IMR-90 (cell line): ENCODE measurements at regions not wholly inside any gene's neighbourhood (a gene's known extent, or its start where the extent isn't known, plus 50 kb on each side); places are given as distances from the start of the nearest gene placed in this dataset.

Experiments used
- ATAC-seq: fragments of 200-7000 bp; cut with Tn5 transposase; 2 replicates; pipeline ENCODE4 v1.9.1; 2020; ENCODE audit warnings: low read depth, mild to moderate bottlenecking, moderate library complexity
- BruUV-seq: library from RNA; stranded (reverse); fragments of 400-500 nt; replicated peaks from 2 replicates; lab custom pipeline; 2021; lab: Mats Ljungman, UMichigan
- CTCF ChIA-PET: fragments of 300-600 bp; formaldehyde crosslinking; extraction: SDS; loops from one replicate; lab custom pipeline; 2021; ENCODE audit warnings: antibody characterized with exemption; lab: Yijun Ruan, JAX
- POLR2A ChIA-PET: fragments of 300-600 bp; sonication (Branson Sonifier 250); formaldehyde crosslinking; loops from one replicate; lab custom pipeline; 2022; ENCODE audit warnings: antibody characterized with exemption; ENCODE audit not compliant: unreplicated experiment; lab: Charles Lee
- DNase-seq: peaks from one replicate; pipeline ENCODE4 v3.0.0; 2013
- H2AFZ ChIP-seq: replicated peaks from 2 replicates; pipeline ENCODE3; 2013; ENCODE audit warnings: low read length, mild to moderate bottlenecking; ENCODE audit not compliant: poor library complexity
- H2AK5ac ChIP-seq: 2 replicates; pipeline ENCODE4 v1.6.1; 2013; ENCODE audit warnings: low read depth, low read length, inconsistent platforms
- H2AK9ac ChIP-seq: replicated peaks from 2 replicates; pipeline ENCODE3; 2013; ENCODE audit warnings: mild to moderate bottlenecking, low read depth, low read length, moderate library complexity; ENCODE audit not compliant: poor library complexity
- H2BK120ac ChIP-seq: 2 replicates; pipeline ENCODE4 v1.6.1; 2013; ENCODE audit warnings: low read depth, low read length, inconsistent platforms
- H2BK15ac ChIP-seq: 3 replicates; pipeline ENCODE4 v1.6.1; 2013; ENCODE audit warnings: low read depth, low read length, inconsistent platforms
- H2BK20ac ChIP-seq: 2 replicates; pipeline ENCODE4 v1.6.1; 2013; ENCODE audit warnings: low read depth, mild to moderate bottlenecking, inconsistent platforms, low read length, moderate library complexity
- H2BK5ac ChIP-seq: 2 replicates; pipeline ENCODE4 v1.6.1; 2013; ENCODE audit warnings: mild to moderate bottlenecking, low read depth, low read length, inconsistent platforms; ENCODE audit not compliant: poor library complexity, severe bottlenecking
- H3K14ac ChIP-seq: replicated peaks from 2 replicates; pipeline ENCODE4 v1.6.1; 2013; ENCODE audit warnings: low read depth, low read length, inconsistent platforms
- H3K18ac ChIP-seq: 2 replicates; pipeline ENCODE4 v1.6.1; 2013; ENCODE audit warnings: low read depth, low read length, control low read depth
- H3K23ac ChIP-seq: 2 replicates; pipeline ENCODE4 v1.6.1; 2013; ENCODE audit warnings: low read depth, low read length, inconsistent platforms
- H3K27ac ChIP-seq: 2 replicates; pipeline ENCODE4 v1.5.1; 2013; ENCODE audit warnings: mild to moderate bottlenecking, control low read depth, low read length; ENCODE audit not compliant: insufficient read depth
- H3K27me3 ChIP-seq: 2 replicates; pipeline ENCODE4 v1.6.1; 2013; ENCODE audit warnings: low read length; ENCODE audit not compliant: control insufficient read depth, insufficient read depth
- H3K36me3 ChIP-seq: 2 replicates; pipeline ENCODE4 v1.6.1; 2013; ENCODE audit warnings: low read length, mixed read lengths; ENCODE audit not compliant: control insufficient read depth, insufficient read depth
- H3K4ac ChIP-seq: 2 replicates; pipeline ENCODE4 v1.6.1; 2013; ENCODE audit warnings: low read depth, low read length, inconsistent platforms
- H3K4me1 ChIP-seq: 2 replicates; pipeline ENCODE4 v1.6.1; 2013; ENCODE audit warnings: low read length, mixed read lengths; ENCODE audit not compliant: control insufficient read depth, insufficient read depth
- H3K4me2 ChIP-seq: 2 replicates; pipeline ENCODE4 v1.6.1; 2013; ENCODE audit warnings: low read depth, mild to moderate bottlenecking, control low read depth, low read length, moderate library complexity
- H3K4me3 ChIP-seq: 2 replicates; pipeline ENCODE4 v1.5.1; 2013; ENCODE audit warnings: low read depth, mild to moderate bottlenecking, control low read depth, low read length, moderate library complexity; ENCODE audit not compliant: insufficient read depth
- H3K56ac ChIP-seq: 2 replicates; pipeline ENCODE4 v1.6.1; 2013; ENCODE audit warnings: low read length, inconsistent platforms; ENCODE audit not compliant: insufficient read depth; ENCODE audit errors: extremely low read depth
- H3K79me1 ChIP-seq, 2 experiments: 2 replicates each; pipeline ENCODE4 v1.6.1; 2013; ENCODE audit warnings: low read length in 2 of 2, inconsistent platforms in 1 of 2, low read depth in 1 of 2
- H3K9ac ChIP-seq: 2 replicates; pipeline ENCODE4 v1.6.1; 2013; ENCODE audit warnings: low read depth, low read length, control low read depth
- H3K9me1 ChIP-seq: 2 replicates; pipeline ENCODE4 v1.6.1; 2013; ENCODE audit warnings: low read length, inconsistent platforms; ENCODE audit not compliant: insufficient read depth
- H3K9me3 ChIP-seq: 2 replicates; pipeline ENCODE4 v1.6.1; 2013; ENCODE audit warnings: low read length; ENCODE audit not compliant: control insufficient read depth, insufficient read depth
- H4K20me1 ChIP-seq: 2 replicates; pipeline ENCODE4 v1.6.1; 2013; ENCODE audit warnings: low read length, inconsistent platforms; ENCODE audit not compliant: insufficient read depth
- H4K5ac ChIP-seq: 2 replicates; pipeline ENCODE4 v1.6.1; 2013; ENCODE audit warnings: mild to moderate bottlenecking, low read depth, low read length, control low read depth
- H4K8ac ChIP-seq, 2 experiments: 2 replicates each; pipeline ENCODE4 v1.6.1; 2013; ENCODE audit warnings: low read depth in 2 of 2, low read length in 2 of 2, control low read depth in 1 of 2, inconsistent platforms in 1 of 2
- H4K91ac ChIP-seq: 2 replicates; pipeline ENCODE4 v1.6.1; 2013; ENCODE audit warnings: low read depth, low read length, inconsistent platforms; ENCODE audit not compliant: insufficient read depth
- FOS ChIP-seq: fragments of 150-350 bp; IDR thresholded peaks from 2 replicates; pipeline ENCODE4 v1.6.1; 2016; ENCODE audit warnings: low read depth, low read length
- NFE2L2 ChIP-seq: fragments of 150-350 bp; IDR thresholded peaks from 2 replicates; pipeline ENCODE4 v1.6.1; 2016; ENCODE audit warnings: low read depth, mild to moderate bottlenecking, low read length
- POLR2A ChIP-seq: IDR thresholded peaks from 2 replicates; pipeline ENCODE4 v1.6.1; 2012; ENCODE audit warnings: mild to moderate bottlenecking, low read depth, low read length
- RAD21 ChIP-seq: IDR thresholded peaks from 2 replicates; pipeline ENCODE4 v1.6.1; 2012; ENCODE audit warnings: low read length, improper control_type of control experiment
- SMC3 ChIP-seq: fragments of 150-350 bp; IDR thresholded peaks from 2 replicates; pipeline ENCODE4 v1.6.1; 2016; ENCODE audit warnings: low read depth, mild to moderate bottlenecking, antibody characterized with exemption, low read length, moderate library complexity
- WGBS, 2 experiments: methylation state at CpG; one replicate each; pipeline versions ENCODE4 v1.1.5 to v1.1.7; 2013; ENCODE audit warnings: missing lambda C conversion rate in 2 of 2; ENCODE audit not compliant: insufficient read length in 1 of 2; ENCODE audit errors: extremely low coverage in 2 of 2; 5-methylcytosine and 5-hydroxymethylcytosine counted together
- dilution Hi-C: fragments of 300-500 bp; cut with HindIII; formaldehyde crosslinking; loops from one replicate; pipeline ENCODE4 v1.14.3; 2018; ENCODE audit warnings: low sequenced_read_pairs; ENCODE audit not compliant: unreplicated experiment
- in situ Hi-C: fragments of 300-500 bp; cut with MboI; formaldehyde crosslinking; loops from 3 replicates; pipeline ENCODE4 v1.14.3; 2019; ENCODE audit warnings: low sequenced_read_pairs, inconsistent platforms, mixed read lengths
- intact Hi-C: fragments of 100-400 bp; cut with micrococcal nuclease; formaldehyde crosslinking; loops from 2 replicates; pipeline ENCODE4 v1.10.0; 2022

GRCh38 chr5:3220201-3220600 lies 375.4 kb upstream of the IRX1 start:
- H3K4me1 ChIP-seq, result no peaks in the 10 kb centered on the region
- no peak overlapping the region for H3K27ac ChIP-seq
- no peak overlapping the region for H2AK9ac ChIP-seq
- dilution Hi-C loops, result no loop called here
- TF ChIP-seq FOS (no peak), NFE2L2 (no peak), POLR2A (no peak), RAD21 (no peak), SMC3 (no peak)
- DNase-seq (no peak), ATAC-seq (no peak)
- CTCF ChIA-PET, result no interaction called here
- H3K4me2 ChIP-seq, result no peak overlapping the region
- BruUV-seq, result no TSS peak
- no peak overlapping the region for H2BK120ac ChIP-seq
- no peak overlapping the region for H4K5ac ChIP-seq
- no peaks in the 10 kb centered on the region for H3K79me1 ChIP-seq
- WGBS, 2 experiments, result 61% methylated on average over 5 of the region's 13 CpGs; no CpG with 5 or more reads in 1 of the 2 experiments
- no peaks in the 10 kb centered on the region for H3K9me1 ChIP-seq
- POLR2A ChIA-PET, result no interaction called here
- H3K14ac ChIP-seq, result no peak overlapping the region
- H3K9ac ChIP-seq, result no peak overlapping the region
- no peaks in the 10 kb centered on the region for H4K20me1 ChIP-seq
- H4K8ac ChIP-seq, result no peak overlapping the region
- no peak overlapping the region for H4K91ac ChIP-seq
- no peak overlapping the region for H3K23ac ChIP-seq
- no peak overlapping the region for H3K18ac ChIP-seq
- H3K56ac ChIP-seq, result no peak overlapping the region
- H2BK5ac ChIP-seq, result no peak overlapping the region
- peaks cover 47% of the 10 kb centered on the region for H3K9me3 ChIP-seq
- H3K4ac ChIP-seq, result no peak overlapping the region
- intact Hi-C loops, result no loop called here
- no peak overlapping the region for H2AFZ ChIP-seq
- in situ Hi-C loops, result no loop called here
- no peaks in the 10 kb centered on the region for H3K36me3 ChIP-seq
- no peak overlapping the region for H2BK15ac ChIP-seq
- no peaks in the 10 kb centered on the region for H3K27me3 ChIP-seq
- H2AK5ac ChIP-seq, result no peak overlapping the region
- no peak overlapping the region for H2BK20ac ChIP-seq
- no peak overlapping the region for H3K4me3 ChIP-seq
